ENCODE measurements at regions not wholly inside any gene's neighbourhood (a gene's known extent, or its start where the extent isn't known, plus 50 kb on each side); places are given as distances from the start of the nearest gene placed in this dataset.

- TF ChIP-seq CTCF (IDR thresholded peaks at IDR 0.05) (no peak), POLR2AphosphoS5 (IDR thresholded peaks at IDR 0.05) (no peak)
Measured at GRCh38 chr12:113561068-113561780, 89.6 kb upstream of the LHX5 start.

Data from sigmoid colon (tissue), 4 donors.